Epithelial cell of proximal tubule (primary cell): ENCODE measurements at regions not wholly inside any gene's neighbourhood (a gene's known extent, or its start where the extent isn't known, plus 50 kb on each side); places are given as distances from the start of the nearest gene placed in this dataset.
A peak's percentile ranks its signal among the peaks of the same experiment; 100 is the strongest.
"Not testable (repeated sequence)": the region's sequence is repeated elsewhere in the genome, so short reads cannot be mapped to it uniquely, and the experiment has no call there.

Experiments used
- DNase-seq: peaks from one replicate; pipeline ENCODE4 v3.0.0-alpha.2; 2011; ENCODE audit warnings: low read depth
- H3K4me3 ChIP-seq: 2 replicates; pipeline ENCODE4 v1.5.1; 2011; ENCODE audit warnings: low read depth, mild to moderate bottlenecking, low read length
- TF ChIP-seq, protein P1 (sequence below): conservative IDR thresholded peaks from 2 replicates; pipeline ENCODE4 v1.5.1; 2012; ENCODE audit warnings: low read depth, mild to moderate bottlenecking, low read length

- DNase-seq, H3K4me3 ChIP-seq: not testable (repeated sequence)
Measured at GRCh38 chr22:12541412-12542170, 2986.4 kb upstream of the OR11H1 start.

DNA sequence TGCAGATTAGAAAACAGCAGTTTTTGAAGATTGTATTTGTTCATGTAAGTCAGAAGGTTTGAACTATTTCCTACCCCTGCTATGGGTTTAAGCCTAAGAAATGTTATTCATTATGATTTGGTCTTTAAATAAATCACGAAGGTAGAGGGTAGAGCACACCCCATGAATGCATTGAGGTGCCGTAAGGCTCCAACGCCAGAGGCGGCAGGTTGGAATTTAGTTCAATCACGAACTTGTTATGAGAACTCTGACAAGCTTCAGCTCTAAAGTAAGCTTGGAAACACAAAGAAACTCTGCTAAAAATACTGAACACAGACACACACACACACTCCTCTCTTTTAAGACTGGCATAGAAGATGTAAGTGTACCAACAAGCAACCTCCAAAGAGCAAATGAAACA, 2974.6 kb upstream of the OR11H1 start:
- H3K4me3 ChIP-seq, DNase-seq: not testable (repeated sequence)

- H3K4me3 ChIP-seq, DNase-seq: not testable (repeated sequence)
Measured at GRCh38 chr22:12554648-12555192, 2973.3 kb upstream of the OR11H1 start.

- not testable (repeated sequence) for DNase-seq, H3K4me3 ChIP-seq
Measured at GRCh38 chr22:12571500-12571899, 2956.5 kb upstream of the OR11H1 start.

GRCh38 chr22:12579655-12580054, 2948.3 kb upstream of the OR11H1 start:
- H3K4me3 ChIP-seq, DNase-seq: not testable (repeated sequence)

DNA sequence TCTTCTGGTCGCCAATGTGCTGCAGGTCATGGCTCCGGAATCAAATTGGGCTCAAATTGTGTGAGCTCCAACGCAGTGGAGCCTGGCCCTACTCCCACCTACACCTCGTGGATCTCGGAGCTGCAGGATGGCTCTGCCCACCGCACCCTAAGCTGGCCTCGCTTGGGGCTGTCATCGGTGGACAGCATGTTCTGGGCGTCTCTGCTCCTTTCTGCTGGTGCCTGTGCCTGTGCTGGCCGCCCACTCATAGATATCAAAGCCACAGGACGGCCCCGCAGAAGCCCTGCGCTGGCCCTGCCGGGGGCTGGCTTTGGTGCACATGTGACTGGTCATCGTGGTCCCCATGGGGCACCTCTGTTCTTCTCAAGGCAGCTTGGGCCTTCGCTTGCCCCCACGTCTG, 2943.5 kb upstream of the OR11H1 start:
- not testable (repeated sequence) for H3K4me3 ChIP-seq, DNase-seq

GRCh38 chr22:12584874-12585273, 2943.1 kb upstream of the OR11H1 start:
- H3K4me3 ChIP-seq, DNase-seq: not testable (repeated sequence)

- not testable (repeated sequence) for DNase-seq, H3K4me3 ChIP-seq
Measured at GRCh38 chr22:12595724-12596123, 2932.3 kb upstream of the OR11H1 start.

- DNase-seq, H3K4me3 ChIP-seq: not testable (repeated sequence)
Measured at GRCh38 chr22:12597778-12598177, 2930.2 kb upstream of the OR11H1 start.

DNA sequence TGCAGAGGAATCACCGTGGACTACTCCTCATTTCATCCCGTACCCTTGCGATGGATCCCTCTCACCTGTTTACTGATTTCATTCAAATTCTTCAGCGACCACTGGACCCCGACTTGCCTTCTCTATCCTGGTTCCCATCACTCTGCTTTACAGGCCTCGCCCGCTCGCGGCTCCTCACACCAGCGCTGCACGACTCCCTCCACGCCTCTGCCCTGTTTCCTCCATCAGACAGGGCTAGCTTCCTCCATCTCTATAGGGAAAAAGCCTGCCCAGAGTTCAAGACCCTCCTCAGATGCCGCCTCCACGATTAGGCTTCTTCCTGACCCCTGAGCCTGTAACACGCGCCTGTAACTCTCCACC, 2926.5 kb upstream of the OR11H1 start:
- peak overlapping the region; percentile 8 for H3K4me3 ChIP-seq
- DNase-seq = not testable (repeated sequence)

GRCh38 chr22:12601870-12602779, 2925.9 kb upstream of the OR11H1 start:
- TF ChIP-seq, protein P1, sequence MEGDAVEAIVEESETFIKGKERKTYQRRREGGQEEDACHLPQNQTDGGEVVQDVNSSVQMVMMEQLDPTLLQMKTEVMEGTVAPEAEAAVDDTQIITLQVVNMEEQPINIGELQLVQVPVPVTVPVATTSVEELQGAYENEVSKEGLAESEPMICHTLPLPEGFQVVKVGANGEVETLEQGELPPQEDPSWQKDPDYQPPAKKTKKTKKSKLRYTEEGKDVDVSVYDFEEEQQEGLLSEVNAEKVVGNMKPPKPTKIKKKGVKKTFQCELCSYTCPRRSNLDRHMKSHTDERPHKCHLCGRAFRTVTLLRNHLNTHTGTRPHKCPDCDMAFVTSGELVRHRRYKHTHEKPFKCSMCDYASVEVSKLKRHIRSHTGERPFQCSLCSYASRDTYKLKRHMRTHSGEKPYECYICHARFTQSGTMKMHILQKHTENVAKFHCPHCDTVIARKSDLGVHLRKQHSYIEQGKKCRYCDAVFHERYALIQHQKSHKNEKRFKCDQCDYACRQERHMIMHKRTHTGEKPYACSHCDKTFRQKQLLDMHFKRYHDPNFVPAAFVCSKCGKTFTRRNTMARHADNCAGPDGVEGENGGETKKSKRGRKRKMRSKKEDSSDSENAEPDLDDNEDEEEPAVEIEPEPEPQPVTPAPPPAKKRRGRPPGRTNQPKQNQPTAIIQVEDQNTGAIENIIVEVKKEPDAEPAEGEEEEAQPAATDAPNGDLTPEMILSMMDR = no peak
- no peak for DNase-seq
- peak overlapping the region; percentile 8 for H3K4me3 ChIP-seq

GRCh38 chr22:12603399-12603798, 2924.6 kb upstream of the OR11H1 start:
- DNase-seq, H3K4me3 ChIP-seq: not testable (repeated sequence)

DNA sequence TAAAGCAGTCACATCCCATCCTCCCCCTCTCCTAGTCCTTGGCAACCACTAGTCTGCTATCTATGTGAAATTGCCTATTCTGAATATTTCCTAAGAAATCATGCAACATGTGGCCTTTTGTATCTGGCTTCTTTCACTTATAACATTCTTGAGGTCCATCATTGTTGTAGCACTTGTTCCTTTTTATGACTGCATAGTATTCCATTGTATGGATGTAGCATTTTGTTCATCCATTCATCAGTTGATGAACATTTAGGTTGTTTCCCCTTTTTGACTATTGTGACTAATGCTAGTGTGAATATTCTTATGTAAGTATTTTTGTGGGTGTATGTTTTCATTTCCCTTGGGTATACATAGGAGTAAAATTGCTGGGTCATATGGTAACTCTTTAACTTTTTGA, 2924.2 kb upstream of the OR11H1 start:
- not testable (repeated sequence) for H3K4me3 ChIP-seq, DNase-seq

GRCh38 chr22:12608454-12608853, 2919.5 kb upstream of the OR11H1 start:
- not testable (repeated sequence) for H3K4me3 ChIP-seq, DNase-seq
